ENCODE measurements at regions not wholly inside any gene's neighbourhood (a gene's known extent, or its start where the extent isn't known, plus 50 kb on each side); places are given as distances from the start of the nearest gene placed in this dataset.

GRCh38 chr2:8544786-8545694 lies 136.8 kb upstream of the ID2 start:
- Mint-ChIP-seq H3K27me3 (no peaks in the 10 kb centered on the region), H3K4me3 (no peak overlapping the region), H3K27ac (no peak overlapping the region), H3K4me1 (ENCODE audit: unreplicated experiment) (peaks cover 60% of the 10 kb centered on the region), H3K9me3 (no peaks in the 10 kb centered on the region), H3K36me3 (no peaks in the 10 kb centered on the region)
- no peak for DNase-seq (ENCODE audit: extremely low spot score, unreplicated experiment)
- TF ChIP-seq, protein P1, sequence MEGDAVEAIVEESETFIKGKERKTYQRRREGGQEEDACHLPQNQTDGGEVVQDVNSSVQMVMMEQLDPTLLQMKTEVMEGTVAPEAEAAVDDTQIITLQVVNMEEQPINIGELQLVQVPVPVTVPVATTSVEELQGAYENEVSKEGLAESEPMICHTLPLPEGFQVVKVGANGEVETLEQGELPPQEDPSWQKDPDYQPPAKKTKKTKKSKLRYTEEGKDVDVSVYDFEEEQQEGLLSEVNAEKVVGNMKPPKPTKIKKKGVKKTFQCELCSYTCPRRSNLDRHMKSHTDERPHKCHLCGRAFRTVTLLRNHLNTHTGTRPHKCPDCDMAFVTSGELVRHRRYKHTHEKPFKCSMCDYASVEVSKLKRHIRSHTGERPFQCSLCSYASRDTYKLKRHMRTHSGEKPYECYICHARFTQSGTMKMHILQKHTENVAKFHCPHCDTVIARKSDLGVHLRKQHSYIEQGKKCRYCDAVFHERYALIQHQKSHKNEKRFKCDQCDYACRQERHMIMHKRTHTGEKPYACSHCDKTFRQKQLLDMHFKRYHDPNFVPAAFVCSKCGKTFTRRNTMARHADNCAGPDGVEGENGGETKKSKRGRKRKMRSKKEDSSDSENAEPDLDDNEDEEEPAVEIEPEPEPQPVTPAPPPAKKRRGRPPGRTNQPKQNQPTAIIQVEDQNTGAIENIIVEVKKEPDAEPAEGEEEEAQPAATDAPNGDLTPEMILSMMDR (conservative IDR thresholded peaks at IDR 0.05) = no peak

DNA sequence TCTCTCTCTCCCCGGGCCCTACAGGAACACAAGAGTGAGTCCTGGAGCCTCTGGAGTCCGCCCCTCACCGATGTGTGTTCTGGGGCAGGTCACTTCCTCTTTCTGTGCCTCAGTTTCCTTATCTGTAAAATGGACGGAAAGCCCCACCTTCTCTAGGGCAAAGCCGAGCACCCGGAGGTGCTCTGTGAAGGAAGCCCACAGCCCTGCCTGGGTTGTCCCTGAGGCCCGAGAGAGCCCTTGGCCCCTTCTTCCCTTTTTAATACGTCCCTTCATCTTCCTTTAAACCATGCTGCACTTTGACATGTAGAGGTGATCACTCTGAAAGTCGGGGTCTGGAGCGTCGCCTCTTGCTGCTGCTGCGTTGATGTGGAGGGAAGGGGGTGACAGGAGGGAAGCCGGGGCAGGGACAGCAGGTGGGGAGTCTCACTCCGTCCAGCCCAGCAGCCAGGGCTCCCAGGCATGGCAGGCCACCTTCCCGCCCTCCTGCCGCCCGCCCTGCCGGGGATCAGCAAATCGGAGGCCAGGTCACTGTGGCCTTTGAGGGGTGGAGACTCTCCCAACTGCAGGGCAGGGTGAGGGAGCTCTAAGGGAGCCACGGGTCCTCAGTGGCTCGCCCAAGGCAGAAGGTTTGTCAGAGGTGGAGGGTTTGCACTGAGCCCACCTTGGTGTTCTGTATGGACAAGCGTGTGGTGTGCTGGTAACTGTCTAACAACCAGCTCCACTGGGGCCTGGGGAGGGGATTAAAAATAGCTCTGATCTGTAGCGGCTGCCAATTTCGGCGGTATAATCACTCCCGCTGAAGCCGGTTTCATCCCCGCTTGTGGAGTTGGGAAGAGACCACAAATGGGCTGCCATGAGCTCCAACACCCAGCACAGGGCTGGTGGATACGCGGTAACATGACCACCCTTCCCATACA lies 135.9 kb upstream of the ID2 start:
- H3K4me1 Mint-ChIP-seq (ENCODE audit: unreplicated experiment) = peaks cover 51% of the 10 kb centered on the region

GRCh38 chr2:8546612-8547283 lies 135.1 kb upstream of the ID2 start:
- Mint-ChIP-seq H3K9me3 (peaks cover 2% of the 10 kb centered on the region), H3K27ac (no peak overlapping the region), H3K4me1 (ENCODE audit: unreplicated experiment) (peaks cover 48% of the 10 kb centered on the region), H3K27me3 (no peaks in the 10 kb centered on the region), H3K4me3 (no peak overlapping the region), H3K36me3 (no peaks in the 10 kb centered on the region)
- DNase-seq (ENCODE audit: extremely low spot score, unreplicated experiment) = no peak
- TF ChIP-seq, protein P1 (conservative IDR thresholded peaks at IDR 0.05) = no peak

More for the DNA sequence above, 135.9 kb upstream of the ID2 start:
- no peaks in the 10 kb centered on the region for H3K27me3 Mint-ChIP-seq
- no peak overlapping the region for H3K27ac Mint-ChIP-seq
- H3K9me3 Mint-ChIP-seq = no peaks in the 10 kb centered on the region
- no peak for DNase-seq (ENCODE audit: extremely low spot score, unreplicated experiment)
- H3K36me3 Mint-ChIP-seq = no peaks in the 10 kb centered on the region
- H3K4me3 Mint-ChIP-seq = no peak overlapping the region
- TF ChIP-seq, protein P1 (conservative IDR thresholded peaks at IDR 0.05) = no peak

- TF ChIP-seq, protein P1 (conservative IDR thresholded peaks at IDR 0.05) = no peak
- Mint-ChIP-seq H3K27ac (peak overlapping the region; percentile 52), H3K4me1 (ENCODE audit: unreplicated experiment) (peaks cover 50% of the 10 kb centered on the region), H3K27me3 (no peaks in the 10 kb centered on the region), H3K4me3 (no peak overlapping the region), H3K9me3 (peaks cover 5% of the 10 kb centered on the region), H3K36me3 (no peaks in the 10 kb centered on the region)
- DNase-seq (ENCODE audit: extremely low spot score, unreplicated experiment) = no peak
Measured at GRCh38 chr2:8547284-8548064, 134.4 kb upstream of the ID2 start.

Data from type B pancreatic cell (in vitro differentiated cells).